ENCODE measurements at regions not wholly inside any gene's neighbourhood (a gene's known extent, or its start where the extent isn't known, plus 50 kb on each side); places are given as distances from the start of the nearest gene placed in this dataset.

GRCh38 chr10:2993636-2994035 is 73.7 kb upstream of the PFKP start:
- intact Hi-C loops (cut with DNase I) = no loop called here
- H3K9me3 ChIP-seq = no peaks in the 10 kb centered on the region
- no peaks in the 10 kb centered on the region for H3K4me1 ChIP-seq (ENCODE audit: insufficient read depth)
- TF ChIP-seq EP300 (IDR thresholded peaks at IDR 0.05) = no peak
- no peak for TF ChIP-seq POLR2A (IDR thresholded peaks at IDR 0.05)
- TF ChIP-seq CTCF (IDR thresholded peaks at IDR 0.05) = no peak
- no peaks in the 10 kb centered on the region for H3K36me3 ChIP-seq
- DNase-seq = no peak
- H3K27me3 ChIP-seq = no peaks in the 10 kb centered on the region
- no peak overlapping the region for H3K4me3 ChIP-seq
- no peak overlapping the region for H3K27ac ChIP-seq
- WGBS, 3 donors = 87 to 91% (median 90%) methylated on average over 17 of the region's 17 CpGs

- H3K27ac ChIP-seq = no peak overlapping the region
- intact Hi-C loops (cut with DNase I) = no loop called here
- no peaks in the 10 kb centered on the region for H3K9me3 ChIP-seq
- H3K4me1 ChIP-seq (ENCODE audit: insufficient read depth) = no peaks in the 10 kb centered on the region
- DNase-seq = no peak
- WGBS, 3 donors = 74 to 82% (median 76%) methylated on average over 10 of the region's 10 CpGs
- no peak for TF ChIP-seq EP300 (IDR thresholded peaks at IDR 0.05)
- no peak for TF ChIP-seq CTCF (IDR thresholded peaks at IDR 0.05)
- no peak for TF ChIP-seq POLR2A (IDR thresholded peaks at IDR 0.05)
- H3K27me3 ChIP-seq = no peaks in the 10 kb centered on the region
- no peaks in the 10 kb centered on the region for H3K36me3 ChIP-seq
- H3K4me3 ChIP-seq = no peak overlapping the region
Observed at GRCh38 chr10:2992401-2993198, 74.7 kb upstream of the PFKP start.

GRCh38 chr10:2990764-2991163 is 76.6 kb upstream of the PFKP start:
- Histone ChIP-seq H3K27ac (no peak overlapping the region), H3K4me3 (no peak overlapping the region), H3K9me3 (no peaks in the 10 kb centered on the region), H3K4me1 (ENCODE audit: insufficient read depth) (no peaks in the 10 kb centered on the region), H3K36me3 (no peaks in the 10 kb centered on the region), H3K27me3 (no peaks in the 10 kb centered on the region)
- TF ChIP-seq EP300 (IDR thresholded peaks at IDR 0.05) = no peak
- TF ChIP-seq POLR2A (IDR thresholded peaks at IDR 0.05) = no peak
- TF ChIP-seq CTCF (IDR thresholded peaks at IDR 0.05) = no peak
- WGBS, 3 donors = 84 to 87% (median 84%) methylated on average over 3 of the region's 3 CpGs
- DNase-seq = no peak
- intact Hi-C loops (cut with DNase I) = no loop called here

- TF ChIP-seq EP300 (IDR thresholded peaks at IDR 0.05) (no peak), CTCF (IDR thresholded peaks at IDR 0.05) (no peak), POLR2A (IDR thresholded peaks at IDR 0.05) (no peak)
- Histone ChIP-seq H3K27me3 (no peaks in the 10 kb centered on the region), H3K9me3 (no peaks in the 10 kb centered on the region), H3K4me1 (ENCODE audit: insufficient read depth) (no peaks in the 10 kb centered on the region), H3K36me3 (no peaks in the 10 kb centered on the region), H3K27ac (no peak overlapping the region), H3K4me3 (no peak overlapping the region)
- 83 to 90% (median 88%) methylated on average over 4 of the region's 4 CpGs for WGBS, 3 donors
- DNase-seq = no peak
- intact Hi-C loops (cut with DNase I) = no loop called here
Observed at GRCh38 chr10:2989292-2989947, 77.9 kb upstream of the PFKP start.
